ENCODE measurements at regions not wholly inside any gene's neighbourhood (a gene's known extent, or its start where the extent isn't known, plus 50 kb on each side); places are given as distances from the start of the nearest gene placed in this dataset.

- DNase-seq (ENCODE audit: low spot score), result no peak
- intact Hi-C loops (cut with DNase I), result no loop called here
- Histone ChIP-seq H3K27ac (no peak overlapping the region), H3K4me3 (no peak overlapping the region), H3K9me3 (no peaks in the 10 kb centered on the region), H3K4me1 (replicated peaks) (no peaks in the 10 kb centered on the region), H3K36me3 (no peaks in the 10 kb centered on the region), H3K27me3 (replicated peaks; ENCODE audit: insufficient read depth) (no peaks in the 10 kb centered on the region)
- WGBS, result 82% methylated on average over 4 of the region's 4 CpGs
- TF ChIP-seq CTCF (IDR thresholded peaks at IDR 0.05) (no peak), POLR2AphosphoS5 (IDR thresholded peaks at IDR 0.05) (no peak), POLR2A (IDR thresholded peaks at IDR 0.05) (no peak)
Observed at GRCh38 chr3:110903771-110904519, 167.7 kb upstream of the NECTIN3 start.

DNA sequence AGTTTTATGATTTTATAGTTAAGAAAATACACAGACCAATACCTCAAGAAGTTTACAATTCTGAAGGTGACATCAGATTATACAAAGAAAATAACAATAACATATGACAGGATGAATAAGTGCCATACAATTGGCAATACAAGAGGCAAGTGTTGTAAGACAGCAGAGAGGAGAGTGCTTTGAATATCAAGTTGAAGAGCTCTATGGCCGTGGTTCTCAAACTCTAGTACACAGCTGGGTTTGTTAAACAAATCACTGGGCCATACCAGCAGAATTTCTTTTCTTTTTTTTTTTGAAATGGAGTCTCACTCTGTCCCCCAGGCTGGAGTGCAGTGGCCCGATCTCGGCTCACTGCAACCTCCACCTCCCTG is 167.1 kb upstream of the NECTIN3 start:
- Histone ChIP-seq H3K9me3 (no peaks in the 10 kb centered on the region), H3K27me3 (replicated peaks; ENCODE audit: insufficient read depth) (no peaks in the 10 kb centered on the region), H3K27ac (no peak overlapping the region), H3K4me1 (replicated peaks) (no peaks in the 10 kb centered on the region), H3K4me3 (no peak overlapping the region), H3K36me3 (no peaks in the 10 kb centered on the region)
- 96% methylated on average over 3 of the region's 3 CpGs for WGBS
- intact Hi-C loops (cut with DNase I), result no loop called here
- TF ChIP-seq POLR2AphosphoS5 (IDR thresholded peaks at IDR 0.05), result no peak
- no peak for TF ChIP-seq CTCF (IDR thresholded peaks at IDR 0.05)
- TF ChIP-seq POLR2A (IDR thresholded peaks at IDR 0.05), result no peak
- no peak for DNase-seq (ENCODE audit: low spot score)

DNA sequence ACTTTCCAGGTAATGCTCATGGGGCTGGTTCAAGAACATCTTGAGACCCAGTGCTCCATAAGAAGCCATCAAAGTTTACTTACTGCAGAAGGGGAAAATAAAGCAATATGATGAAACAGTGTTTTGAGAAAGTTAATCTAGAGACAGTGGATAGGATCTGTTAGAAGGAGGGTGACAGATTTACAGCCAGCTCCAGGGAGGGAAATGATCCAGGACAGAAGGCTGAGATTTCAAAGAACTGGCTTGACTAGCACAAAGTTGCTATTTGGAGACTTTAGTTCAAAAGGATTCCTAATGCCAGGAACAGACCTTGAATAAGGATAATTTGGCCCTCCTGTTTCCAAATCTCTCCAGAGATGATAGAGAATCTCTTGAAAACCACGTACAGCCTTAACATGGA is 166.5 kb upstream of the NECTIN3 start:
- 50% methylated on average over 1 of the region's 1 CpG for WGBS
- Histone ChIP-seq H3K4me1 (replicated peaks) (no peaks in the 10 kb centered on the region), H3K36me3 (no peaks in the 10 kb centered on the region), H3K27ac (no peak overlapping the region), H3K27me3 (replicated peaks; ENCODE audit: insufficient read depth) (no peaks in the 10 kb centered on the region), H3K4me3 (no peak overlapping the region), H3K9me3 (no peaks in the 10 kb centered on the region)
- TF ChIP-seq POLR2A (IDR thresholded peaks at IDR 0.05) (no peak), CTCF (IDR thresholded peaks at IDR 0.05) (no peak), POLR2AphosphoS5 (IDR thresholded peaks at IDR 0.05) (no peak)
- DNase-seq (ENCODE audit: low spot score), result no peak
- intact Hi-C loops (cut with DNase I), result no loop called here

GRCh38 chr3:110909839-110910238 is 161.8 kb upstream of the NECTIN3 start:
- Histone ChIP-seq H3K27ac (no peak overlapping the region), H3K27me3 (replicated peaks; ENCODE audit: insufficient read depth) (no peaks in the 10 kb centered on the region), H3K9me3 (no peaks in the 10 kb centered on the region), H3K4me1 (replicated peaks) (no peaks in the 10 kb centered on the region), H3K36me3 (no peaks in the 10 kb centered on the region), H3K4me3 (no peak overlapping the region)
- TF ChIP-seq POLR2AphosphoS5 (IDR thresholded peaks at IDR 0.05) (no peak), CTCF (IDR thresholded peaks at IDR 0.05) (no peak), POLR2A (IDR thresholded peaks at IDR 0.05) (no peak)
- 38% methylated on average over 2 of the region's 2 CpGs for WGBS
- no peak for DNase-seq (ENCODE audit: low spot score)
- intact Hi-C loops (cut with DNase I), result no loop called here

DNA sequence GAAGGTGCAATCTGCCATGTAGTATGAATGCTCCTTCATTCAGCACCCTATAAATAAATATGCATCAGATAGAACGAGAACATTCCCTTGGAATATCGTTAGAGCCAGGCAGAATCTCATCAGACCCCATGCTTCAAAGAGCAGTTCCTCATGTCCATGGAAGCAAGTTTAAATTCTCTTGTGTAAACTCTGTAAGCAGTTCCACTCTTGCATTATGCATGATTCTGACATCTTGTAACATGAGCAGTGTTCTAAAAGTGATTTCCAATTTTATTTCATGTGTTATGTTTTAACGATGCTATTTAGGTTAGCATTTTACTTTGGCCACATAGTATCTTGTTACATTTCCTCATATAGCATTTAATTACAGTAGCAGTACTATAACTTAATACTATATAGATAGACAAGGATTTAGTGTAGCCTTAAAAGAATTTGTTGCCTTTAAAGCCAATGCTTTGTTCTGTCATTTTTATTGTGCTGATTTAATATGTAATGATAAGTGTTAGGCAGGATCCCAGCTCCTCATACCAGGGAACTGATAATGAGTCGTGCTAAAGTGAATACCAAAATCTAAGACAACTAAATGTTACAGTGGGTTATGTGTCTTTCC is 161.2 kb upstream of the NECTIN3 start:
- intact Hi-C loops (cut with DNase I), result no loop called here
- Histone ChIP-seq H3K36me3 (no peaks in the 10 kb centered on the region), H3K9me3 (no peaks in the 10 kb centered on the region), H3K27me3 (replicated peaks; ENCODE audit: insufficient read depth) (no peaks in the 10 kb centered on the region), H3K4me1 (replicated peaks) (no peaks in the 10 kb centered on the region), H3K27ac (no peak overlapping the region), H3K4me3 (no peak overlapping the region)
- 18% methylated on average over 4 of the region's 4 CpGs for WGBS
- TF ChIP-seq POLR2A (IDR thresholded peaks at IDR 0.05) (no peak), POLR2AphosphoS5 (IDR thresholded peaks at IDR 0.05) (no peak), CTCF (IDR thresholded peaks at IDR 0.05) (no peak)
- no peak for DNase-seq (ENCODE audit: low spot score)

Data from prostate gland (tissue), 2 donors.